Adrenal gland (tissue), 9 donors: ENCODE measurements at regions not wholly inside any gene's neighbourhood (a gene's known extent, or its start where the extent isn't known, plus 50 kb on each side); places are given as distances from the start of the nearest gene placed in this dataset.

ENCODE experiments used
- DNase-seq, 7 donors: peaks; one replicate each; pipeline ENCODE4 v3.0.0-alpha.2; 2019 to 2020
- H3K27ac ChIP-seq, 5 donors: fragments of 200-600 bp; sonication (generic) in 4 of 5; 1 replicate in 3 of 5; 2 replicates in 2 of 5; pipeline versions ENCODE4 v1.5.1 to v1.8.0; 2016 to 2020; ENCODE audit warnings: mild to moderate bottlenecking in 1 of 5
- H3K27me3 ChIP-seq: fragments of 200-600 bp; 2 replicates; pipeline ENCODE4 v1.8.0; 2021
- H3K36me3 ChIP-seq, 2 donors: fragments of 200-600 bp; replicated peaks in 1 of 2; 1 replicate in 1 of 2; 2 replicates in 1 of 2; pipeline versions ENCODE4 v1.5.1 to v1.8.0; 2018 to 2022
- H3K4me1 ChIP-seq, 2 donors: fragments of 200-600 bp; replicated peaks in 1 of 2; 1 replicate in 1 of 2; 2 replicates in 1 of 2; pipeline versions ENCODE4 v1.5.1 to v1.8.0; 2018 to 2021
- H3K4me3 ChIP-seq, 4 donors: fragments of 200-600 bp; sonication (generic) in 3 of 4; one replicate each; pipeline ENCODE4 v1.5.1; 2016 to 2018
- H3K9me3 ChIP-seq, 3 donors: fragments of 200-600 bp; sonication (generic) in 1 of 3; replicated peaks in 1 of 3; 1 replicate in 2 of 3; 2 replicates in 1 of 3; pipeline versions ENCODE4 v1.5.1 to v1.8.0; 2016 to 2021
- POLR2A ChIP-seq, 2 donors: fragments of 450-650 bp; IDR thresholded peaks; one replicate each; pipeline ENCODE4 v1.6.1; 2017; ENCODE audit warnings: antibody characterized with exemption in 2 of 2, mild to moderate bottlenecking in 2 of 2, moderate library complexity in 1 of 2
- WGBS, 4 donors: extraction: QIAGEN DNeasy Blood & Tissue Kit in 2 of 4; methylation state at CpG; one replicate each; pipeline versions ENCODE4 v1.1.5 to v1.1.7; 2013 to 2017; 5-methylcytosine and 5-hydroxymethylcytosine counted together
- intact Hi-C, 2 donors: fragments of 100-400 bp; cut with DNase I; formaldehyde crosslinking; loops; one replicate each; pipeline versions ENCODE4 v1.14.1 to v1.15.0; 2022 to 2023
- TF ChIP-seq, protein P1 (sequence below), 6 experiments: fragments of 450-650 bp in 4 of 6; fragments of 200-600 bp in 2 of 6; sonication (generic) in 1 of 6; IDR thresholded peaks; 1 replicate in 5 of 6; 2 replicates in 1 of 6; pipeline versions ENCODE4 v1.5.1 to v1.8.0; 2016 to 2021; ENCODE audit warnings: antibody characterized with exemption in 6 of 6, mild to moderate bottlenecking in 2 of 6, moderate library complexity in 1 of 6
- donor health status: healthy with polysubstance abuse.
- donor health status: Bipolar disorder and iron deficiency.
- donor health status: DM: yes; HTN: yes; CAD: no.
- donor health status: DM: no; HTN: no; CAD: no.
- donor health status: DM: no; HTN: no; CAD: no.

DNA sequence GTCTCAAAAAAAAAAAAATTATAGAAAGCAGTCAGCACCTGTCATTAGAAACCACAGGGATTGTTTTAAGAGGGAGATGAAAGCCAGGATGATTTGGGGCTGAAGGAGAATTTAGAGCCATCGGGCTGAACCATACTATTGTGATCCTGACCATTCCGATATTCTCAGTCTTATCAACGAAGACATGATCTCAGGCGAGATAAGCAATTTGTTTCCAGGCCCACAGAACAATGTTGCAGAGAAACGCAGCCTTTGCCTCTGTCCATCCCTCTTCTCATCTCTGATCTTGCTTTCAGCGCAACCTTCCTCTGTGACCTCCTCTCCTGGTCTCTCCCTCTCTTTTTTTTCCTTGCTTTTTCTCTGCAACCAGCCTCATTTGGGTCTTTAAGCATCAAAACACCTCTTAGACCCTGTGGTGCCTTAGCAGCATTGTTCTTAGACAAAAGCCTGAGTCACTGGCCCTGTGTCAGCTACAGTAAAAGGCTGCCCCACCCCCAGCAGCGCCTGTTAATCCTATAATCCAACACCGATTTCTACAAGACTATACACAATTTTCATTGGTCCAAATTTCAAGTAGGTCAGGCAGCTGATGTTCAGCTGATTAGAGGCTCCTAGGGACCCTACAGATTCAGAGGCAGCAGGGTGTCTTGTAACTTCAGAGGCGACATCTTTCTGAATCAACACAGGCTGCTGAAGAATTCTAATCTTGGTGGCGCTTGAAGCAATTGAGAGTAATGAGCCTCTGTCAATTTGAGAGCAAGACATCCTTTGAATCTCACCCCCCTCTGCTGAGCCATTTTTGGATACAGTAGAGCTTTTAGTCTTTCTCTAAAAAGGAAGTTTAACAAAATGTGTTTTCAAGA, 206.0 kb downstream of the NCK2 start:
- Histone ChIP-seq H3K4me3 (no peak overlapping the region), H3K9me3 (no peaks in the 10 kb centered on the region), H3K27me3 (no peaks in the 10 kb centered on the region), H3K36me3 (no peaks in the 10 kb centered on the region), H3K4me1 (no peaks in the 10 kb centered on the region), H3K27ac (no peak overlapping the region)
- 77 to 81% (median 79%) methylated on average over 10 of the region's 10 CpGs for WGBS, 4 donors
- no peak for TF ChIP-seq POLR2A (IDR thresholded peaks at IDR 0.05)
- TF ChIP-seq, protein P1, sequence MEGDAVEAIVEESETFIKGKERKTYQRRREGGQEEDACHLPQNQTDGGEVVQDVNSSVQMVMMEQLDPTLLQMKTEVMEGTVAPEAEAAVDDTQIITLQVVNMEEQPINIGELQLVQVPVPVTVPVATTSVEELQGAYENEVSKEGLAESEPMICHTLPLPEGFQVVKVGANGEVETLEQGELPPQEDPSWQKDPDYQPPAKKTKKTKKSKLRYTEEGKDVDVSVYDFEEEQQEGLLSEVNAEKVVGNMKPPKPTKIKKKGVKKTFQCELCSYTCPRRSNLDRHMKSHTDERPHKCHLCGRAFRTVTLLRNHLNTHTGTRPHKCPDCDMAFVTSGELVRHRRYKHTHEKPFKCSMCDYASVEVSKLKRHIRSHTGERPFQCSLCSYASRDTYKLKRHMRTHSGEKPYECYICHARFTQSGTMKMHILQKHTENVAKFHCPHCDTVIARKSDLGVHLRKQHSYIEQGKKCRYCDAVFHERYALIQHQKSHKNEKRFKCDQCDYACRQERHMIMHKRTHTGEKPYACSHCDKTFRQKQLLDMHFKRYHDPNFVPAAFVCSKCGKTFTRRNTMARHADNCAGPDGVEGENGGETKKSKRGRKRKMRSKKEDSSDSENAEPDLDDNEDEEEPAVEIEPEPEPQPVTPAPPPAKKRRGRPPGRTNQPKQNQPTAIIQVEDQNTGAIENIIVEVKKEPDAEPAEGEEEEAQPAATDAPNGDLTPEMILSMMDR (IDR thresholded peaks at IDR 0.05): no peak
- intact Hi-C loops: no loop called here
- no peak for DNase-seq

DNA sequence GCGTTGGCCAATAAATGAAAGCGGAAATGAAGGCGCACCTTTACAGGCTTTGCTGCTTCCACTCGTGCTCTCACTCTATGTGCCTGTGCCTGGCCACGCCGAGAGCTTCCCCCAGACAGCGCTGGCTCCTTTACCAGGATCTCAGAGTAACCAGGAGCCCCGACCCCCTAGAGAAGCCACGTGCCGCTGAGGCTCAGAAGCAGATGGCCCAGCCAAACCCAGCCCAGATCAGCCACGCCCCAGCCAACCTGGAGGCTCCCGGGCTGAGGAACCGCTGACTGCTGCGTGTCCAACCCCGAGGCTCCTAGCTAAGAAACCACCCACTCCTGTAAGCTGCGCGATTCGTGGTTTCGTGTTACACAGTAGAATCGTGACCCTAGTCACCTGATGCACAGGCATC, 199.3 kb downstream of the NCK2 start:
- Histone ChIP-seq H3K4me3 (no peak overlapping the region), H3K27ac (no peak overlapping the region), H3K4me1 (no peaks in the 10 kb centered on the region), H3K27me3 (no peaks in the 10 kb centered on the region), H3K9me3 (no peaks in the 10 kb centered on the region), H3K36me3 (no peaks in the 10 kb centered on the region)
- no peak for TF ChIP-seq POLR2A (IDR thresholded peaks at IDR 0.05)
- TF ChIP-seq, protein P1 (IDR thresholded peaks at IDR 0.05): no peak
- intact Hi-C loops: no loop called here
- no peak for DNase-seq
- 92 to 96% (median 95%) methylated on average over 19 to 20 of the region's 20 CpGs for WGBS, 4 donors
